Thyroid gland (tissue), 4 donors: ENCODE measurements at regions not wholly inside any gene's neighbourhood (a gene's known extent, or its start where the extent isn't known, plus 50 kb on each side); places are given as distances from the start of the nearest gene placed in this dataset.

ENCODE experiments used
- CTCF ChIP-seq, 6 experiments: fragments of 200-600 bp in 3 of 6; fragments of 450-650 bp in 3 of 6; sonication (generic) in 3 of 6; IDR thresholded peaks; one replicate each; pipeline ENCODE4 v1.5.1; 2016 to 2019; ENCODE audit warnings: antibody characterized with exemption in 6 of 6, mild to moderate bottlenecking in 2 of 6, inconsistent platforms in 1 of 6, moderate library complexity in 1 of 6
- POLR2A ChIP-seq, 2 donors: fragments of 450-650 bp; IDR thresholded peaks; one replicate each; pipeline ENCODE4 v1.6.1; 2017; ENCODE audit warnings: antibody characterized with exemption in 2 of 2, mild to moderate bottlenecking in 2 of 2, moderate library complexity in 1 of 2

DNA sequence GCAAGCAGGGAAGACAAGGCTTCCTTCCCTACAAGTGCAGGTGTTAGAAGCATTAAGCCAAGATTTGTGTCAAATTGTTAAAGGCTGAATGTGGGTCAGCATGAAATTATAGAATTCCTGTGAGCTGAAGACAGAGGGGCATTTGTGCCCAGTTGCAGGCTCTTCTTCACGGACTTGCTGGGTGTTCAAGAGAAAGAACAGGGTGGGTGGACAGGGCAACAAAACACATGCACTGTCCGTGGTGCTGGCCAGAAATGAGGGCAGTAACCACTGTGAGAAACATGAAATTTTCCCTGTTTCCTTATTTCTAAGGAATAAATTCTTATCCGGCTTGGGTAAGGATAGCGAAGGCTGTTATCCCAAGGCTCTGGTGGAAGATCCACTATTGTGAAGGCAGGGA, 579.5 kb upstream of the HTR1E start:
- no peak for TF ChIP-seq CTCF (IDR thresholded peaks at IDR 0.05)
- no peak for TF ChIP-seq POLR2A (IDR thresholded peaks at IDR 0.05)
